Chondrocyte (in vitro differentiated cells): ENCODE measurements at regions not wholly inside any gene's neighbourhood (a gene's known extent, or its start where the extent isn't known, plus 50 kb on each side); places are given as distances from the start of the nearest gene placed in this dataset.

Experiments used
- DNase-seq: peaks from one replicate; pipeline ENCODE4 v3.0.0; 2021; ENCODE audit warnings: mixed read lengths, low spot score
- H3K27ac Mint-ChIP-seq: one replicate; pipeline ENCODE4 v1.8.0; 2021; ENCODE audit warnings: mild to moderate bottlenecking, moderate library complexity, mixed read lengths; ENCODE audit not compliant: unreplicated experiment
- H3K27me3 Mint-ChIP-seq: 2 replicates; pipeline ENCODE4 v1.8.0; 2021; ENCODE audit warnings: low read depth, mixed read lengths
- H3K36me3 Mint-ChIP-seq: 2 replicates; pipeline ENCODE4 v1.8.0; 2021; ENCODE audit warnings: low read depth, mixed read lengths
- H3K4me1 Mint-ChIP-seq: 2 replicates; pipeline ENCODE4 v1.8.0; 2021; ENCODE audit warnings: low read depth, mild to moderate bottlenecking, mixed read lengths
- H3K4me3 Mint-ChIP-seq: one replicate; pipeline ENCODE4 v1.8.0; 2021; ENCODE audit warnings: mild to moderate bottlenecking, moderate library complexity, mixed read lengths; ENCODE audit not compliant: unreplicated experiment
- H3K9me3 Mint-ChIP-seq: 2 replicates; pipeline ENCODE4 v1.8.0; 2021; ENCODE audit warnings: low read depth, mixed read lengths
- CTCF ChIP-seq: fragments of 200-600 bp; sonication (generic); IDR thresholded peaks from 2 replicates; pipeline ENCODE4 v1.5.0; 2021; ENCODE audit warnings: antibody characterized with exemption, mild to moderate bottlenecking, moderate library complexity

GRCh38 chr15:61720197-61720704 lies 340.0 kb downstream of the VPS13C start:
- Mint-ChIP-seq H3K27ac (no peak overlapping the region), H3K4me3 (no peak overlapping the region), H3K4me1 (no peaks in the 10 kb centered on the region), H3K36me3 (no peaks in the 10 kb centered on the region), H3K27me3 (peaks cover 33% of the 10 kb centered on the region), H3K9me3 (no peaks in the 10 kb centered on the region)
- TF ChIP-seq CTCF, result no peak
- no peak for DNase-seq

GRCh38 chr15:61715082-61715481 lies 345.2 kb downstream of the VPS13C start:
- H3K4me1 Mint-ChIP-seq, result no peaks in the 10 kb centered on the region
- H3K36me3 Mint-ChIP-seq, result no peaks in the 10 kb centered on the region
- DNase-seq, result no peak
- no peaks in the 10 kb centered on the region for H3K9me3 Mint-ChIP-seq
- no peak overlapping the region for H3K27ac Mint-ChIP-seq
- H3K27me3 Mint-ChIP-seq, result peaks cover 17% of the 10 kb centered on the region
- H3K4me3 Mint-ChIP-seq, result no peak overlapping the region
- TF ChIP-seq CTCF, result no peak

GRCh38 chr15:61712129-61712759 lies 348.0 kb downstream of the VPS13C start:
- no peaks in the 10 kb centered on the region for H3K9me3 Mint-ChIP-seq
- peaks cover 2% of the 10 kb centered on the region for H3K27me3 Mint-ChIP-seq
- no peak for DNase-seq
- no peak for TF ChIP-seq CTCF
- no peaks in the 10 kb centered on the region for H3K4me1 Mint-ChIP-seq
- no peaks in the 10 kb centered on the region for H3K36me3 Mint-ChIP-seq
- no peak overlapping the region for H3K4me3 Mint-ChIP-seq
- no peak overlapping the region for H3K27ac Mint-ChIP-seq

GRCh38 chr15:61702224-61703020 lies 357.8 kb downstream of the VPS13C start:
- peaks cover 12% of the 10 kb centered on the region for H3K27me3 Mint-ChIP-seq
- H3K4me3 Mint-ChIP-seq, result no peak overlapping the region
- no peak for TF ChIP-seq CTCF
- DNase-seq, result no peak
- H3K9me3 Mint-ChIP-seq, result peaks cover 3% of the 10 kb centered on the region
- no peaks in the 10 kb centered on the region for H3K4me1 Mint-ChIP-seq
- no peak overlapping the region for H3K27ac Mint-ChIP-seq
- no peaks in the 10 kb centered on the region for H3K36me3 Mint-ChIP-seq

GRCh38 chr15:61701455-61701854 lies 358.8 kb downstream of the VPS13C start:
- no peaks in the 10 kb centered on the region for H3K36me3 Mint-ChIP-seq
- DNase-seq, result no peak
- no peak for TF ChIP-seq CTCF
- no peak overlapping the region for H3K4me3 Mint-ChIP-seq
- peaks cover 16% of the 10 kb centered on the region for H3K27me3 Mint-ChIP-seq
- peaks cover 3% of the 10 kb centered on the region for H3K9me3 Mint-ChIP-seq
- no peak overlapping the region for H3K27ac Mint-ChIP-seq
- H3K4me1 Mint-ChIP-seq, result no peaks in the 10 kb centered on the region
